ENCODE measurements at regions not wholly inside any gene's neighbourhood (a gene's known extent, or its start where the extent isn't known, plus 50 kb on each side); places are given as distances from the start of the nearest gene placed in this dataset.
"Not testable (repeated sequence)": the region's sequence is repeated elsewhere in the genome, so short reads cannot be mapped to it uniquely, and the experiment has no call there.

GRCh38 chr20:22690616-22691179, 106.3 kb upstream of the FOXA2 start:
- no peak for DNase-seq (ENCODE audit: low spot score)

- DNase-seq (ENCODE audit: low spot score): peak; percentile 83
Observed at GRCh38 chr20:22691369-22692118, 107.2 kb upstream of the FOXA2 start.

GRCh38 chr20:22692119-22692475, 107.7 kb upstream of the FOXA2 start:
- DNase-seq (ENCODE audit: low spot score): no peak

GRCh38 chr20:22692620-22693019, 108.2 kb upstream of the FOXA2 start:
- DNase-seq (ENCODE audit: low spot score): not testable (repeated sequence)

GRCh38 chr20:22696759-22697158, 112.4 kb upstream of the FOXA2 start:
- no peak for DNase-seq (ENCODE audit: low spot score)

GRCh38 chr20:22698259-22698842, 114.0 kb upstream of the FOXA2 start:
- no peak for DNase-seq (ENCODE audit: low spot score)

GRCh38 chr20:22699396-22699795, 115.0 kb upstream of the FOXA2 start:
- no peak for DNase-seq (ENCODE audit: low spot score)

GRCh38 chr20:22700367-22700766, 116.0 kb upstream of the FOXA2 start:
- DNase-seq (ENCODE audit: low spot score): no peak

GRCh38 chr20:22701679-22702308, 117.4 kb upstream of the FOXA2 start:
- DNase-seq (ENCODE audit: low spot score): no peak

GRCh38 chr20:22703843-22704242, 119.5 kb upstream of the FOXA2 start:
- DNase-seq (ENCODE audit: low spot score): no peak

GRCh38 chr20:22711971-22712755, 127.8 kb upstream of the FOXA2 start:
- DNase-seq (ENCODE audit: low spot score): no peak

- no peak for DNase-seq (ENCODE audit: low spot score)
Observed at GRCh38 chr20:22716821-22717351, 132.5 kb upstream of the FOXA2 start.

GRCh38 chr20:22717466-22717865, 133.1 kb upstream of the FOXA2 start:
- DNase-seq (ENCODE audit: low spot score): no peak

GRCh38 chr20:22719167-22719591, 134.8 kb upstream of the FOXA2 start:
- DNase-seq (ENCODE audit: low spot score): no peak

- DNase-seq (ENCODE audit: low spot score): no peak
Observed at GRCh38 chr20:22720206-22720605, 135.8 kb upstream of the FOXA2 start.

GRCh38 chr20:22722811-22723210, 138.4 kb upstream of the FOXA2 start:
- no peak for DNase-seq (ENCODE audit: low spot score)

GRCh38 chr20:22723659-22724058, 139.3 kb upstream of the FOXA2 start:
- DNase-seq (ENCODE audit: low spot score): no peak

- no peak for DNase-seq (ENCODE audit: low spot score)
Observed at GRCh38 chr20:22728146-22728745, 143.9 kb upstream of the FOXA2 start.

- no peak for DNase-seq (ENCODE audit: low spot score)
Observed at GRCh38 chr20:22729180-22729579, 144.8 kb upstream of the FOXA2 start.

GRCh38 chr20:22729616-22730236, 145.4 kb upstream of the FOXA2 start:
- DNase-seq (ENCODE audit: low spot score): no peak

GRCh38 chr20:22732751-22733150, 148.4 kb upstream of the FOXA2 start:
- DNase-seq (ENCODE audit: low spot score): no peak

All from COLO829 (cell line).